ENCODE measurements at regions not wholly inside any gene's neighbourhood (a gene's known extent, or its start where the extent isn't known, plus 50 kb on each side); places are given as distances from the start of the nearest gene placed in this dataset.

DNA sequence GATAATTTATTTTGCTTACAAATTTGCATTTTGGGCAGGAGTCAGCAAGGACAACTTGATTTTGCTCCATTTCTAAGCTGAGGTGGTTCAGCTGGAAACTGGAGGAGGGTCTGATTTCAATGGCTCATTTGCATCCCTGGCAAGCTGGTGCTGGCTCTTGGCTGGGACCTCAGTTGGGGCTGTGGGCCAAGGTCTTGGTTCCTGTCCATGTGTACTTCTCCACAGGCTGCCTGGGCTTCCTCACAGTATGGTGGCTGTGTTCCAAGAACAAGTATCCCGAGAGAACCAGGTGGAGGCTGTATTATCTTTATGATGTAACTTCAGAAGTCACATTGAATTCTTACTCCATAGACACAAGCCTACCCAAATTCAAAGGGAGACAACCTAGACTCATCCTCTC, 77.0 kb upstream of the STX18 start:
- no peak overlapping the region for H3K4me2 ChIP-seq (ENCODE audit: control insufficient read depth, extremely low read depth, insufficient read depth, low read depth, low read length)
- no peak overlapping the region for H2AFZ ChIP-seq (ENCODE audit: control insufficient read depth, low read length)
- FAIRE-seq: no peak
- TF ChIP-seq, protein P1, sequence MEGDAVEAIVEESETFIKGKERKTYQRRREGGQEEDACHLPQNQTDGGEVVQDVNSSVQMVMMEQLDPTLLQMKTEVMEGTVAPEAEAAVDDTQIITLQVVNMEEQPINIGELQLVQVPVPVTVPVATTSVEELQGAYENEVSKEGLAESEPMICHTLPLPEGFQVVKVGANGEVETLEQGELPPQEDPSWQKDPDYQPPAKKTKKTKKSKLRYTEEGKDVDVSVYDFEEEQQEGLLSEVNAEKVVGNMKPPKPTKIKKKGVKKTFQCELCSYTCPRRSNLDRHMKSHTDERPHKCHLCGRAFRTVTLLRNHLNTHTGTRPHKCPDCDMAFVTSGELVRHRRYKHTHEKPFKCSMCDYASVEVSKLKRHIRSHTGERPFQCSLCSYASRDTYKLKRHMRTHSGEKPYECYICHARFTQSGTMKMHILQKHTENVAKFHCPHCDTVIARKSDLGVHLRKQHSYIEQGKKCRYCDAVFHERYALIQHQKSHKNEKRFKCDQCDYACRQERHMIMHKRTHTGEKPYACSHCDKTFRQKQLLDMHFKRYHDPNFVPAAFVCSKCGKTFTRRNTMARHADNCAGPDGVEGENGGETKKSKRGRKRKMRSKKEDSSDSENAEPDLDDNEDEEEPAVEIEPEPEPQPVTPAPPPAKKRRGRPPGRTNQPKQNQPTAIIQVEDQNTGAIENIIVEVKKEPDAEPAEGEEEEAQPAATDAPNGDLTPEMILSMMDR (optimal IDR thresholded peaks at IDR 0.05 in 1 of 3, IDR thresholded peaks at IDR 0.05 in 1 of 3, conservative IDR thresholded peaks at IDR 0.05 in 1 of 3; ENCODE audit: extremely low read depth in 1 of 3, insufficient read depth in 2 of 3, low read length in 3 of 3): no peak
- TF ChIP-seq EZH2 (IDR thresholded peaks at IDR 0.05; ENCODE audit: low read length): no peak
- H3K9me3 ChIP-seq (ENCODE audit: control insufficient read depth, low read depth, low read length): no peaks in the 10 kb centered on the region
- no peak overlapping the region for H3K9ac ChIP-seq (ENCODE audit: control insufficient read depth, extremely low read depth, insufficient read depth, low read length)
- H3K4me3 ChIP-seq (ENCODE audit: control insufficient read depth in 2 of 3, extremely low read depth in 1 of 3, insufficient read depth in 2 of 3, low read depth in 1 of 3, low read length in 3 of 3): no peak overlapping the region
- H4K20me1 ChIP-seq (ENCODE audit: control insufficient read depth, extremely low read depth, insufficient read depth, low read length): no peaks in the 10 kb centered on the region
- H3K27me3 ChIP-seq (ENCODE audit: control insufficient read depth, extremely low read depth, insufficient read depth, low read length): no peaks in the 10 kb centered on the region
- no peak for DNase-seq (ENCODE audit: low read depth, low spot score)
- H3K9me1 ChIP-seq (ENCODE audit: control insufficient read depth, extremely low read depth, insufficient read depth, low read length): no peaks in the 10 kb centered on the region
- no peaks in the 10 kb centered on the region for H3K36me3 ChIP-seq (ENCODE audit: control insufficient read depth in 2 of 2, extremely low read depth in 1 of 2, insufficient read depth in 2 of 2, low read length in 2 of 2)
- dilution Hi-C loops (cut with MboI; ENCODE audit: extremely low pct_ligation_motif_present, low sequenced_read_pairs): no loop called here
- H3K4me1 ChIP-seq (ENCODE audit: control insufficient read depth, extremely low read depth, insufficient read depth, low read length): no peaks in the 10 kb centered on the region
- no peaks in the 10 kb centered on the region for H3K79me2 ChIP-seq (ENCODE audit: control insufficient read depth, insufficient read depth, low read length)
- no peak overlapping the region for H3K27ac ChIP-seq (ENCODE audit: control insufficient read depth, insufficient read depth, low read length)

DNA sequence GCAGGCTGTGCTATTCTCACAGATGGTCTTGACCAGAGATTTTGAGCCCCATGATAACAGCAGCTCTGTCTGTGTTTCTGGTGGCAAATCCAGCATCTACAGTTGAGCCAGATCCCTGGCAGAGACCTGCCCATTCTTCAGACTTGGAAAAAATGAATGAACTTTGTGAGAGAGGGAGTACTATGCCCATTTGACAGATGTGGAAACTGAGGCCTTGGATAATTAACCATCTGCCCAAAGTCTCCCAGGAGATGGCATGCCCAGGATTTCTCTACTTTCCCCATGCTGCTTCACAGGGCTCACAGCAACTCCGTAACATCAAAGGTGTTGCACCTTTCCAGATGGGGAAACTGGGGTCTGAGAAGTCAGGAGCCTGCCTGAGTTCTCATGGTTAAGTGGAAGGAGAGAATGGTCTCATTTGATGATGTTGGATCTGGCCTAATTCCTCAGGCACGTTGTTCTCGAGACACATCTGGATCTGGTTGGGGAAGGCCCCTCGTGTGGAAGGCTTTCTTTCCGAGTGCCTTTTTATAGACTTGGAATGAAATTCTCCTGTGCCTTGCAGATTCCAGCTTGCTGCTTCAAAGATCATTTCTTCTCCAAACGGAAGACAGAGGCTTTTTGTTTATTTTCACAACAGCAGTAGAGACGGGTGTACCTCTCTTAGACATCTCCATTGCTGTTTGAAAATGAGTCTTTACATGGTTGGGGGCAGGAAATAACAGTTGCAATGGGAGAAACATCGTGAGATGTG, 73.3 kb upstream of the STX18 start:
- Histone ChIP-seq H3K27me3 (ENCODE audit: control insufficient read depth, extremely low read depth, insufficient read depth, low read length) (no peaks in the 10 kb centered on the region), H3K9ac (ENCODE audit: control insufficient read depth, extremely low read depth, insufficient read depth, low read length) (no peak overlapping the region), H3K9me3 (ENCODE audit: control insufficient read depth, low read depth, low read length) (no peaks in the 10 kb centered on the region), H4K20me1 (ENCODE audit: control insufficient read depth, extremely low read depth, insufficient read depth, low read length) (no peaks in the 10 kb centered on the region), H3K4me3 (ENCODE audit: control insufficient read depth in 2 of 3, extremely low read depth in 1 of 3, insufficient read depth in 2 of 3, low read depth in 1 of 3, low read length in 3 of 3) (no peak overlapping the region), H3K79me2 (ENCODE audit: control insufficient read depth, insufficient read depth, low read length) (no peaks in the 10 kb centered on the region), H3K27ac (ENCODE audit: control insufficient read depth, insufficient read depth, low read length) (no peak overlapping the region), H3K4me1 (ENCODE audit: control insufficient read depth, extremely low read depth, insufficient read depth, low read length) (no peaks in the 10 kb centered on the region), H3K36me3 (ENCODE audit: control insufficient read depth in 2 of 2, extremely low read depth in 1 of 2, insufficient read depth in 2 of 2, low read length in 2 of 2) (no peaks in the 10 kb centered on the region), H3K4me2 (ENCODE audit: control insufficient read depth, extremely low read depth, insufficient read depth, low read depth, low read length) (no peak overlapping the region), H3K9me1 (ENCODE audit: control insufficient read depth, extremely low read depth, insufficient read depth, low read length) (no peaks in the 10 kb centered on the region), H2AFZ (ENCODE audit: control insufficient read depth, low read length) (no peak overlapping the region)
- DNase-seq (ENCODE audit: low read depth, low spot score) (no peak), FAIRE-seq (no peak)
- no peak for TF ChIP-seq EZH2 (IDR thresholded peaks at IDR 0.05; ENCODE audit: low read length)
- TF ChIP-seq, protein P1 (optimal IDR thresholded peaks at IDR 0.05 in 1 of 3, IDR thresholded peaks at IDR 0.05 in 1 of 3, conservative IDR thresholded peaks at IDR 0.05 in 1 of 3; ENCODE audit: extremely low read depth in 1 of 3, insufficient read depth in 2 of 3, low read length in 3 of 3): no peak
- dilution Hi-C loops (cut with MboI; ENCODE audit: extremely low pct_ligation_motif_present, low sequenced_read_pairs): no loop called here
